Right lobe of liver (tissue), 6 donors: ENCODE measurements at regions not wholly inside any gene's neighbourhood (a gene's known extent, or its start where the extent isn't known, plus 50 kb on each side); places are given as distances from the start of the nearest gene placed in this dataset.
A peak's percentile ranks its signal among the peaks of the same experiment; 100 is the strongest.

Experiments used
- ATAC-seq, 4 donors: fragments of 200-7000 bp; cut with Tn5 transposase; one replicate each; pipeline ENCODE4 v1.9.1; 2020; ENCODE audit warnings: mild to moderate bottlenecking in 4 of 4, moderate library complexity in 4 of 4
- DNase-seq, 3 donors: peaks; one replicate each; pipeline ENCODE4 v3.0.0-alpha.2; 2020
- H3K27ac ChIP-seq, 3 donors: fragments of 200-600 bp; one replicate each; pipeline ENCODE4 v1.8.0; 2022
- H3K27me3 ChIP-seq, 2 donors: fragments of 200-600 bp; one replicate each; pipeline ENCODE4 v1.8.0; 2022
- H3K36me3 ChIP-seq, 4 donors: fragments of 200-600 bp; sonication (generic) in 1 of 4; one replicate each; pipeline versions ENCODE4 v1.5.1 to v1.8.0; 2017 to 2022; ENCODE audit warnings: control low read depth in 1 of 4
- H3K4me1 ChIP-seq, 4 donors: fragments of 200-600 bp; sonication (generic) in 1 of 4; one replicate each; pipeline versions ENCODE4 v1.5.1 to v1.8.0; 2017 to 2022; ENCODE audit warnings: control low read depth in 1 of 4
- H3K4me3 ChIP-seq, 3 donors: fragments of 200-600 bp; one replicate each; pipeline ENCODE4 v1.8.0; 2022
- H3K9me3 ChIP-seq, 4 donors: fragments of 200-600 bp; sonication (generic) in 1 of 4; one replicate each; pipeline versions ENCODE4 v1.5.1 to v1.8.0; 2017 to 2022; ENCODE audit warnings: control low read depth in 1 of 4
- POLR2A ChIP-seq: fragments of 450-650 bp; IDR thresholded peaks from one replicate; pipeline ENCODE4 v1.6.1; 2017; ENCODE audit warnings: antibody characterized with exemption, mild to moderate bottlenecking
- WGBS: methylation state at CpG from one replicate; pipeline ENCODE4 v1.1.6; 2018; ENCODE audit warnings: low coverage, low lambda C conversion rate; ENCODE audit not compliant: insufficient coverage; ENCODE audit errors: missing lambda C conversion rate; 5-methylcytosine and 5-hydroxymethylcytosine counted together
- intact Hi-C, 2 donors: fragments of 100-400 bp; cut with DNase I; formaldehyde crosslinking; loops; one replicate each; pipeline versions ENCODE4 v1.11.2 to v1.14.1; 2022
- TF ChIP-seq, protein P1 (sequence below), 4 donors: fragments of 200-600 bp in 3 of 4; fragments of 450-650 bp in 1 of 4; IDR thresholded peaks; one replicate each; pipeline versions ENCODE4 v1.5.1 to v1.8.0; 2016 to 2022; ENCODE audit warnings: antibody characterized with exemption in 4 of 4, mild to moderate bottlenecking in 2 of 4
- donor health status: DM: no; HTN: yes; CAD: no.
- donor health status: DM: no; HTN: no; CAD: no.
- donor health status: DM: no; HTN: no; CAD: no.
- donor health status: DM: no; HTN: yes; CAD: no.
- donor health status: DM: no; HTN: yes; CAD: no.

DNA sequence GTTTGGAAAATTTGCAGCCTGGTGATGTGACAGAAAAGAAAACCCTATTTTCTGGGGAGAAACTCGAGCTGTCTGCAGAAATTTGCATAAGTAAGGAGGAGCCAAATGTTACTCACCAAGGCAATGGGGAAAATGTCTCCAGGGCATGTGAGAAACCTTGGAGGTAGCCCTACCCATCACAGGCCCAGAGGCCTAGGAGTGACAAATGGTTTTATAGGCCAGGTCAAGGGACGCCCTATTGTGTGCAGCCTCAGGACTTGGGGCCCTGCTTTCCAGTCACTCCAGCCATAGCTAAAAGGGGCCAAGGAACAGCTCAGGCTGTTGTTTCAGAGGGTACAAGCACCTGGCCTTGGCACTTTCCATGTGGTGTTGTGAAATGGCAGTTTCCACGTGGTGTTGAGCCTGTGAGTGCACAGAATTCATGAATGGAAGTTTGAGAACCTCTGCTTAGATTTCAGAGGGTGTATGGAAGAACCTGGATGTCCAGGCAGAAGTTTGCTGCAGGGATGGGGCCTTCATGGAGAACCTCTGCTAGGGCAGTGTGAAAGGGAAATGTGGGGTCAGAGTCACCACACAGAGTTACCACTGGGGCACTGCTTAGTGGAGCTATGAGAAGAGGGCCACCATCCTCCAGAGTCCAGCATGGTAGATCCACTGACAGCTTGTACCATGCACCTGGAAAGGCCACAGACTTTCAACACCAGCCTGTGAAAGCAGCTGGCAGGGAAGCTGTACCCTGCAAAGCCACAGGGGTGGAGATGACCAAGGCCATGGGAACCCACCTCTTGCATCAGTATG is 637.6 kb upstream of the EPHA5 start:
- no peaks in the 10 kb centered on the region for H3K4me1 ChIP-seq
- no peaks in the 10 kb centered on the region for H3K27me3 ChIP-seq
- no peaks in the 10 kb centered on the region for H3K36me3 ChIP-seq
- ATAC-seq (no peak), DNase-seq (peak in 1 of 3 donors; percentile 18)
- WGBS: 13% methylated on average over 1 of the region's 3 CpGs
- H3K27ac ChIP-seq: no peak overlapping the region
- H3K4me3 ChIP-seq: no peak overlapping the region
- intact Hi-C loops: no loop called here
- no peaks in the 10 kb centered on the region for H3K9me3 ChIP-seq
- TF ChIP-seq POLR2A: no peak
- TF ChIP-seq, protein P1, sequence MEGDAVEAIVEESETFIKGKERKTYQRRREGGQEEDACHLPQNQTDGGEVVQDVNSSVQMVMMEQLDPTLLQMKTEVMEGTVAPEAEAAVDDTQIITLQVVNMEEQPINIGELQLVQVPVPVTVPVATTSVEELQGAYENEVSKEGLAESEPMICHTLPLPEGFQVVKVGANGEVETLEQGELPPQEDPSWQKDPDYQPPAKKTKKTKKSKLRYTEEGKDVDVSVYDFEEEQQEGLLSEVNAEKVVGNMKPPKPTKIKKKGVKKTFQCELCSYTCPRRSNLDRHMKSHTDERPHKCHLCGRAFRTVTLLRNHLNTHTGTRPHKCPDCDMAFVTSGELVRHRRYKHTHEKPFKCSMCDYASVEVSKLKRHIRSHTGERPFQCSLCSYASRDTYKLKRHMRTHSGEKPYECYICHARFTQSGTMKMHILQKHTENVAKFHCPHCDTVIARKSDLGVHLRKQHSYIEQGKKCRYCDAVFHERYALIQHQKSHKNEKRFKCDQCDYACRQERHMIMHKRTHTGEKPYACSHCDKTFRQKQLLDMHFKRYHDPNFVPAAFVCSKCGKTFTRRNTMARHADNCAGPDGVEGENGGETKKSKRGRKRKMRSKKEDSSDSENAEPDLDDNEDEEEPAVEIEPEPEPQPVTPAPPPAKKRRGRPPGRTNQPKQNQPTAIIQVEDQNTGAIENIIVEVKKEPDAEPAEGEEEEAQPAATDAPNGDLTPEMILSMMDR (IDR thresholded peaks at IDR 0.05): no peak

DNA sequence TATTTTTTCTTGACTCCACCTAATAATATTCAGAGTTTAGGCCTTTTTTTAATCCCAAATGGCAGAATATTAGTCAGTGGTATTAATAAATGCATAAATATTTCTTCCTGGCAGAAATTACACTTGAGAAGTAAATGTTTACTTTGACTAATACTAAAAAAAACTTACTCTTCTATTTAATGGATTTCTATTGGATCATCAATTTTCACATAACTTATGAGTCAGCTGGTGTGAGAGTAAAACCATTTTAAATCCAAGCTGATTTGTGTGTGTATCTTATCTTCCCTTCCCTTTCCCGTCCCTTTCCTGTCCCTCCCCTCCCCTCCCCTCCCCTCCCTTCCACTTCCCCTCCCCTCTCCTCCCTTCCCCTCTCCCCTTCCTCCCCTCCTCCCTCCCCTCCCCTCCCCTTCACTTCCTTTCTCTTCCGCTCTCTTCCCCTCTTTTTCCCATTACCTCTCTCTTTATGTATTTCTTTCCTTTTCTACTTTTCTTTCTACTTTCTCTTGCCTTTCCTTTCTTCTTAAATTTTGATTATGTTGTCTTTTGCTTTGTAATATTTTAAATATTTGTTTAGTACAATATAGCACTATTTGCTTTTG is 630.1 kb upstream of the EPHA5 start:
- no peak for DNase-seq
- Histone ChIP-seq H3K27me3 (no peaks in the 10 kb centered on the region), H3K9me3 (no peaks in the 10 kb centered on the region), H3K27ac (no peak overlapping the region), H3K36me3 (no peaks in the 10 kb centered on the region), H3K4me1 (no peaks in the 10 kb centered on the region), H3K4me3 (no peak overlapping the region)
- TF ChIP-seq, protein P1 (IDR thresholded peaks at IDR 0.05): no peak
- no peak for TF ChIP-seq POLR2A
- 53% methylated on average over 2 of the region's 2 CpGs for WGBS
- intact Hi-C loops: no loop called here
- ATAC-seq: no peak

DNA sequence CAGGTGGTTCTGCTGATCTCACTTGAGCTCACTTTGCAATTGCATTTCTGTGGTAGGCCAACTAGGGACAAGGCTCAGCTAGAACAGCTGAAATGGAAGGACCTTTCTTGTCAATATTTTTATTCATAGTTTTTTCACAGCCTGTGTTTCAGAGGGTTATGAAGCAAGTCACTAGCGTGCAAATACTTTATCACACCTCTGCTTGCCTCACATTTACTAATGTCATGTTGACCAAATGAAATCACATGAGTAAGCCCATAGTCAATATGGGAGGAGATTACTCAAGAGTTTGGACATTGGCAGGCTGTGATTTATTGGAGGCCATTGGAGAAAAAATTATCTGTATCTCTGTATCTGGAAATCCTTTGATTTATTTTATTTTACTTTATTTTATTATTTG is 628.3 kb upstream of the EPHA5 start:
- Histone ChIP-seq H3K27me3 (no peaks in the 10 kb centered on the region), H3K4me3 (no peak overlapping the region), H3K9me3 (no peaks in the 10 kb centered on the region), H3K36me3 (no peaks in the 10 kb centered on the region), H3K4me1 (no peaks in the 10 kb centered on the region), H3K27ac (no peak overlapping the region)
- TF ChIP-seq, protein P1 (IDR thresholded peaks at IDR 0.05): no peak
- DNase-seq (no peak), ATAC-seq (no peak)
- WGBS: 25% methylated on average over 1 of the region's 1 CpG
- intact Hi-C loops: no loop called here

DNA sequence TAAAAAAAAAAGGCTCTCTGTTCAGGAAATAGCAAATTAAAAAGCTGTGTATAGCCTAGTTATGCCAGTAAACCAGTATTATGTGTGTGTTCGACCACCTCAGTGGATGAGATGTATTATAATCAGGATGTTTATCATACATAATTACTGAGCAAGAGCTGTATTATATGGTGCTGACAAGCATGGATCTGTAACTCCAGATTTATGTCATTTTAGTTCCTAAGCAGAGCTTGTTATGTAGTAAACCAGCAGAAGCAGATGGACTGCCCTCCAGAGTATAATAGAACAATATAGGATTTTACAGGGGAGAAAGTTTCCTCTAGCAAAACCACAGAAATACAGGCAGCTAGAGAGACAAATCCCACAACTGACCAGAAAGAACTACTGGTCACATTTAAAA is 627.4 kb upstream of the EPHA5 start:
- H3K9me3 ChIP-seq: no peaks in the 10 kb centered on the region
- intact Hi-C loops: no loop called here
- H3K27ac ChIP-seq: no peak overlapping the region
- WGBS: 14% methylated on average over 1 of the region's 1 CpG
- H3K27me3 ChIP-seq: no peaks in the 10 kb centered on the region
- no peak for ATAC-seq
- no peaks in the 10 kb centered on the region for H3K4me1 ChIP-seq
- no peaks in the 10 kb centered on the region for H3K36me3 ChIP-seq
- DNase-seq: no peak
- TF ChIP-seq POLR2A: no peak
- TF ChIP-seq, protein P1 (IDR thresholded peaks at IDR 0.05): no peak
- H3K4me3 ChIP-seq: no peak overlapping the region
